ENCODE measurements at regions not wholly inside any gene's neighbourhood (a gene's known extent, or its start where the extent isn't known, plus 50 kb on each side); places are given as distances from the start of the nearest gene placed in this dataset.

DNA sequence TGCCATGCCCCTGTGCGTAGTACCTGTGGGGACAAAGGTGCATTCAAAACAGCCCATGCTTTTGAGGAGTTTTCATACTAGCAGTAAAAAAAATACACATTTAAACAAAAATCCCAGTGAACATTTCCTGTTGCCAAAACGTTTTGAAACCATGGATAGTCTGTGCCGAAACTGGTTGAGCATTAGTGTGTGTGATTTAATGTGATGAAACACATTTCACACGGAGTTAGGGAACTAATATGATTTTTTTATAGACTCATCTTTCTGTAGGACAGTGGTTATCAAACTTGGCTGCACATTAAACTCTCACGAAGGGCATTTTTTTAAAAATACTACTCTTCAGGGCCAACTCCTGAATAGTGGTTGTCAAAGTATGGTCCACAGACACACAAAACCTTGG lies 111.8 kb upstream of the CREB5 start:
- H3K36me3 ChIP-seq (ENCODE audit: insufficient read depth, low read length), result no peaks in the 10 kb centered on the region
- H3K9me3 ChIP-seq (ENCODE audit: control insufficient read depth, insufficient read depth, low read length), result no peaks in the 10 kb centered on the region
- no peak overlapping the region for H3K9ac ChIP-seq (ENCODE audit: low read depth, low read length)
- peaks cover 11% of the 10 kb centered on the region; the same call in 1 of the 2 replicates for H3K4me1 ChIP-seq (ENCODE audit: insufficient read depth, low read length)

DNA sequence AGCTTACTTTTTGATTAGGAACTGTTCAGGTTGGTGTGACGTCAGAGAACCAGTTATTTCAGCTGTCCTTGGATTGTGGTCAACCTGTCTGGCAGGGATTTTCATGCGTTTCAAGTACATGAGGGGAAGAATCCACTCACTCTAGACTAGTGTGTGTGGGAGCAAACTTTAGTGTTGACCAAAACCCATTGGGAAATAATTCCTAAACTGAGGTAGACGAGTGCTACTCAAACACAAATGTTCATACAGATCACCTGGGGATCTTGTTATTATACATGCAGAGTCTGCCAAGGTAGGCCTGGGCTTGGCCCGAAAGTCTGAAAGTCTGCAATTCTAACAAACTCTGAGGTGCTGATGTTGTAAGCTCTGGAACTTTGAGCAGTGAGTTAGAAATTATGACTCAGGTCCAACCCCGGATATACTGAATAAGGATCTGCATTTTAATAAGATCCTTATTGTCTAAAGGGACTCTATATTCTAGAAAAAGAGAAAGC lies 111.1 kb upstream of the CREB5 start:
- no peak overlapping the region for H3K9ac ChIP-seq (ENCODE audit: low read depth, low read length)
- no peaks in the 10 kb centered on the region for H3K9me3 ChIP-seq (ENCODE audit: control insufficient read depth, insufficient read depth, low read length)
- H3K4me1 ChIP-seq (ENCODE audit: insufficient read depth, low read length), result peaks cover 11% of the 10 kb centered on the region; the same call in 1 of the 2 replicates
- H3K36me3 ChIP-seq (ENCODE audit: insufficient read depth, low read length), result no peaks in the 10 kb centered on the region

GRCh38 chr7:28304290-28304689 lies 108.0 kb upstream of the CREB5 start:
- no peaks in the 10 kb centered on the region for H3K9me3 ChIP-seq (ENCODE audit: control insufficient read depth, insufficient read depth, low read length)
- H3K9ac ChIP-seq (ENCODE audit: low read depth, low read length), result no peak overlapping the region
- no peaks in the 10 kb centered on the region for H3K36me3 ChIP-seq (ENCODE audit: insufficient read depth, low read length)
- H3K4me1 ChIP-seq (ENCODE audit: insufficient read depth, low read length), result peaks cover 11% of the 10 kb centered on the region; the same call in 1 of the 2 replicates

GRCh38 chr7:28309704-28310459 lies 102.4 kb upstream of the CREB5 start:
- Histone ChIP-seq H3K4me1 (ENCODE audit: insufficient read depth, low read length) (peaks cover 15% of the 10 kb centered on the region), H3K36me3 (ENCODE audit: insufficient read depth, low read length) (no peaks in the 10 kb centered on the region), H3K9me3 (ENCODE audit: control insufficient read depth, insufficient read depth, low read length) (no peaks in the 10 kb centered on the region), H3K9ac (ENCODE audit: low read depth, low read length) (no peak overlapping the region)

GRCh38 chr7:28310460-28310848 lies 101.9 kb upstream of the CREB5 start:
- no peaks in the 10 kb centered on the region for H3K9me3 ChIP-seq (ENCODE audit: control insufficient read depth, insufficient read depth, low read length)
- peaks cover 15% of the 10 kb centered on the region for H3K4me1 ChIP-seq (ENCODE audit: insufficient read depth, low read length)
- H3K9ac ChIP-seq (ENCODE audit: low read depth, low read length), result no peak overlapping the region
- no peaks in the 10 kb centered on the region for H3K36me3 ChIP-seq (ENCODE audit: insufficient read depth, low read length)

DNA sequence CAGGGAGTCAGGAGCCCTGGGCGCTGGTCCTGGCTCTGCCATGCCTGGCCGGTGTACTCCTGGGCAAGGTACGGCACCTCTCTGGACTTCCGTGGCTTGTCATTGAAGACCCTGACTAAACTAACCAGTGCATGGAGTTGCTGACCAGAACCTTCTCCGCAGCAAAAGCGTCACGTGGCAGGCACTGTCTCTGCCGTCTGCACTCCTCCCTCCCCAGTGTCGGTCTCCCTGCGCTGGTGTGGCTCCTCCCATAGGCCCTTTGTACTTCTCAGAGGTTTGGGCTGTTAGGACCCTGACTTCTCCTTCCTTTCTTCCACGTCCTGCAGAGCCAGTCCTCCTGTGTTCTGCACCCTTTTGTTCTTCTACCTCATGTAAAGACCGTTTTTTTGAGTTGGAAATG lies 100.6 kb upstream of the CREB5 start:
- Histone ChIP-seq H3K36me3 (ENCODE audit: insufficient read depth, low read length) (no peaks in the 10 kb centered on the region), H3K4me1 (ENCODE audit: insufficient read depth, low read length) (peaks cover 15% of the 10 kb centered on the region; the same call in 1 of the 2 replicates), H3K9ac (ENCODE audit: low read depth, low read length) (no peak overlapping the region), H3K9me3 (ENCODE audit: control insufficient read depth, insufficient read depth, low read length) (no peaks in the 10 kb centered on the region)

DNA sequence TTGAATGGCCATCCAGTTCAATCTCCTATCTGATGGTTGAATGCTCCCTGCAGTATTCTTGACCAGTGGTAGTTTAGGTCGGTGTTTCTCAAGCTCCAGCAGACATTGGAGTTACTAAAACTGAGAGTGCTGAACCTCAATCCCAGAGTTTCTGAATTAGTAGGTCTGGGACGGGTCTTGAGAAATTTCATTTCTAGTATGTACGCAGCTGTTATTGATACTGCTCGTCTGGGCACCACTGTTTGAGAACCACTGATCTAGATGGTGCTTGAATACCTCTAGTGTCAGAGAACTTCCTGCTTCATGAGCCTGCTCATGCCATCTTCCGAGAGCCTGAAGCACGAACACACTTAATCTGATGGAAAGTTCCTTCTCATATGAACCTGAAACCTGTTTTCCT lies 99.4 kb upstream of the CREB5 start:
- no peak overlapping the region for H3K9ac ChIP-seq (ENCODE audit: low read depth, low read length)
- H3K9me3 ChIP-seq (ENCODE audit: control insufficient read depth, insufficient read depth, low read length), result no peaks in the 10 kb centered on the region
- no peaks in the 10 kb centered on the region for H3K36me3 ChIP-seq (ENCODE audit: insufficient read depth, low read length)
- H3K4me1 ChIP-seq (ENCODE audit: insufficient read depth, low read length), result peaks cover 15% of the 10 kb centered on the region; the same call in 1 of the 2 replicates

DNA sequence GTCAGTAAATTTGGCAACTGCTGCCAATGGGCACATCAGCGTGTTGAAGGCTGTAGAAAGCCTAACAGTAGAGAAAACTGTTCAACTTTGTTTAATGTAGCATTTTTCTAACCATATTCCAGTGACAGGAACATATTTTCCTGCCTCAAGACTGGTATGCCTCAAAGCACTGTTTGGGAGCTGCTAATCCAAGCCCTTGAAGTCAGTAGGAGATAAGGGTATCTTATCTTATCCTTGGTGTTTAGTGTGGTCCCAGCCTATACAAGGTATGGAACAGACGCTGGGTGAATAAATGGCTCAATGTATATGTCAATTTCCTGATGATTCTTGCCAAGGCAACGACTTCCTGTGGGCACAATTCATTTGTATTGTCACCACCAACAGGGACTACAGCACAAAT lies 97.5 kb upstream of the CREB5 start:
- H3K36me3 ChIP-seq (ENCODE audit: insufficient read depth, low read length), result no peaks in the 10 kb centered on the region
- no peaks in the 10 kb centered on the region for H3K9me3 ChIP-seq (ENCODE audit: control insufficient read depth, insufficient read depth, low read length)
- H3K9ac ChIP-seq (ENCODE audit: low read depth, low read length), result no peak overlapping the region

GRCh38 chr7:28315565-28316410 lies 96.5 kb upstream of the CREB5 start:
- peaks cover 15% of the 10 kb centered on the region; the same call in 1 of the 2 replicates for H3K4me1 ChIP-seq (ENCODE audit: insufficient read depth, low read length)
- no peaks in the 10 kb centered on the region for H3K36me3 ChIP-seq (ENCODE audit: insufficient read depth, low read length)
- H3K9ac ChIP-seq (ENCODE audit: low read depth, low read length), result no peak overlapping the region
- H3K9me3 ChIP-seq (ENCODE audit: control insufficient read depth, insufficient read depth, low read length), result no peaks in the 10 kb centered on the region

More for the DNA sequence above, 97.5 kb upstream of the CREB5 start:
- H3K4me1 ChIP-seq (ENCODE audit: insufficient read depth, low read length), result peaks cover 15% of the 10 kb centered on the region; the same call in 1 of the 2 replicates

- no peaks in the 10 kb centered on the region for H3K36me3 ChIP-seq (ENCODE audit: insufficient read depth, low read length)
- no peak overlapping the region for H3K9ac ChIP-seq (ENCODE audit: low read depth, low read length)
- H3K9me3 ChIP-seq (ENCODE audit: control insufficient read depth, insufficient read depth, low read length), result no peaks in the 10 kb centered on the region
- H3K4me1 ChIP-seq (ENCODE audit: insufficient read depth, low read length), result peaks cover 11% of the 10 kb centered on the region; the same call in 1 of the 2 replicates
Observed at GRCh38 chr7:28316489-28316888, 95.8 kb upstream of the CREB5 start.

DNA sequence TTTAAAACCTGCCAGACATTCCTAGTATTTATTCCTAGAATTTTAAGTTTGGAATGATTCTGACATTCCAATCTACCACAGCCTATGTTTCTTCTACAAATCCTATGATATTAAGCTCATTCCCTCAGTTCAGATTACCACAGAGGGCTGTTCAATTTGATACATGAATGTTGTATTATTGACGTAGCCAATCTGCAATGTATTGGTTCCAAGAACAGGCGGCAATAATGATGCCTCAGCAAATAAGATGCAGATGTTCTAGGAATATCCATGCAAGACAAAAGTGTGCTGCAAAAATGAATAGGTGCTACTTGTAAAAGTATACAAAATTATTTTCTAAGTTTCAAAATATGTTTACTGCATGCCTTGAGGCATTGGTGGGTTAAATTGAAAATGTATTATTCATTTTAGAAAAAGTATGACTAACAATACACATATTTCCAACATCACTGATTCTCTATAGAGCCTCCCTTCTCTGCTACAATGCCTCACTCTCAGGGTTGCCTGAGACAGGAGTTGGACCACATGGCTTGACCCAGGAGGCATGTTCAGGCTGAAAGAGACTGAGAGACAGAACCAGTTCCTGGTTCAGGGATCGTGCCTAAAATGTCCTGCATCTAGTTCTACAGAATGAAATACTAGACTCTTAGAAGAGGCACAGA lies 94.1 kb upstream of the CREB5 start:
- Histone ChIP-seq H3K36me3 (ENCODE audit: insufficient read depth, low read length) (no peaks in the 10 kb centered on the region), H3K4me1 (ENCODE audit: insufficient read depth, low read length) (no peaks in the 10 kb centered on the region), H3K9me3 (ENCODE audit: control insufficient read depth, insufficient read depth, low read length) (no peaks in the 10 kb centered on the region), H3K9ac (ENCODE audit: low read depth, low read length) (no peak overlapping the region)

- no peaks in the 10 kb centered on the region for H3K9me3 ChIP-seq (ENCODE audit: control insufficient read depth, insufficient read depth, low read length)
- no peaks in the 10 kb centered on the region for H3K36me3 ChIP-seq (ENCODE audit: insufficient read depth, low read length)
- H3K4me1 ChIP-seq (ENCODE audit: insufficient read depth, low read length), result peaks cover 10% of the 10 kb centered on the region; the same call in 1 of the 2 replicates
- H3K9ac ChIP-seq (ENCODE audit: low read depth, low read length), result no peak overlapping the region
Observed at GRCh38 chr7:28323833-28324232, 88.5 kb upstream of the CREB5 start.

DNA sequence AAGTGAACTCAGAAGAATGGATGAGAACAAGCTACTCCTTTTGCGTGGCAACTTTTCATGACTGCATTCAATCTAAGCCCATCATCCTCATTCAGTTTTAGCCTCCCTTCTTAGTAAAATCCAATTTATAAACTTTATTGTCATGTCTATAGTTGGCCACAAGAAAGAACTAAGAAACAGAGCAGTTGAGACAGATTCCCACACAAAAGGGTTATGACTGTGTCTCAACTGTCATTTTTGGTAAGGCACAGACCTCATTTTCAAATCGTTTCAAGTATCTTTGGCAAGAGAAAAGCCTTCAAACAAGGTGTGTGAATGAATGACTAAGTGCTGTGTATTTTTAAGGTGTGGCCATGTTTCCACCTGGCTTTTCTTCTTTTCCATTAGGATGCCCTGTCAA lies 84.2 kb upstream of the CREB5 start:
- H3K36me3 ChIP-seq (ENCODE audit: insufficient read depth, low read length), result no peaks in the 10 kb centered on the region
- H3K4me1 ChIP-seq (ENCODE audit: insufficient read depth, low read length), result peaks cover 14% of the 10 kb centered on the region; the same call in 1 of the 2 replicates
- no peaks in the 10 kb centered on the region for H3K9me3 ChIP-seq (ENCODE audit: control insufficient read depth, insufficient read depth, low read length)
- no peak overlapping the region for H3K9ac ChIP-seq (ENCODE audit: low read depth, low read length)

All from ES-I3 (cell line).